SK-N-SH (cell line): ENCODE measurements at regions not wholly inside any gene's neighbourhood (a gene's known extent, or its start where the extent isn't known, plus 50 kb on each side); places are given as distances from the start of the nearest gene placed in this dataset.

Experiments used
- CTCF ChIA-PET: fragments of 300-600, 350-600 bp; formaldehyde crosslinking; extraction: SDS; loops from one replicate; lab custom pipeline; 2021; lab: Yijun Ruan, JAX
- POLR2A ChIA-PET: fragments of 350-600 bp; sonication (Branson Sonifier 250); formaldehyde crosslinking; extraction: SDS; loops from one replicate; lab custom pipeline; 2020; ENCODE audit warnings: antibody characterized with exemption, inconsistent platforms; lab: Yijun Ruan, JAX
- DNase-seq: peaks from one replicate; pipeline ENCODE4 v3.0.0; 2012
- H2AFZ ChIP-seq: fragments of 200-600 bp; sonication (generic); 2 replicates; pipeline ENCODE4 v1.8.1; 2016; ENCODE audit warnings: antibody characterized with exemption, mild to moderate bottlenecking, low read depth
- H3F3A ChIP-seq: fragments of 200-600 bp; sonication (generic); replicated peaks from 2 replicates; pipeline ENCODE3; 2016; ENCODE audit warnings: antibody characterized with exemption, mild to moderate bottlenecking; ENCODE audit not compliant: insufficient read depth
- H3K27ac ChIP-seq, 2 experiments: fragments of 200-500 bp in 1 of 2; fragments of 200-600 bp in 1 of 2; sonication (Bioruptor generic) in 1 of 2; sonication (generic), shearing (Covaris generic) in 1 of 2; 2 replicates each; pipeline versions ENCODE4 v1.5.1 to v1.6.1; 2014 to 2016; ENCODE audit warnings: low read depth in 2 of 2, inconsistent platforms in 1 of 2, low read length in 1 of 2, mild to moderate bottlenecking in 1 of 2, mixed read lengths in 1 of 2
- H3K27me3 ChIP-seq: fragments of 200-600 bp; sonication (generic), shearing (Covaris generic); 2 replicates; pipeline ENCODE4 v1.6.1; 2016; ENCODE audit warnings: mixed run types; ENCODE audit not compliant: insufficient read depth
- H3K36me3 ChIP-seq, 2 experiments: fragments of 200-500 bp in 1 of 2; fragments of 200-600 bp in 1 of 2; sonication (Bioruptor generic) in 1 of 2; sonication (generic) in 1 of 2; replicated peaks in 1 of 2; 2 replicates each; pipeline versions ENCODE3 to v1.5.1; 2014 to 2016; ENCODE audit warnings: low read length in 1 of 2, mild to moderate bottlenecking in 1 of 2; ENCODE audit not compliant: insufficient read depth in 2 of 2, control insufficient read depth in 1 of 2
- H3K4me1 ChIP-seq, 2 experiments: fragments of 200-500 bp in 1 of 2; fragments of 200-600 bp in 1 of 2; sonication (Bioruptor generic) in 1 of 2; sonication (generic), shearing (Covaris generic) in 1 of 2; 2 replicates each; pipeline versions ENCODE4 v1.5.1 to v1.6.1; 2014 to 2016; ENCODE audit warnings: low read depth in 1 of 2, low read length in 1 of 2, mixed run types in 1 of 2; ENCODE audit not compliant: insufficient read depth in 2 of 2, control insufficient read depth in 1 of 2
- H3K4me2 ChIP-seq: fragments of 200-600 bp; sonication (generic), shearing (Covaris generic); 2 replicates; pipeline ENCODE4 v1.6.1; 2017; ENCODE audit warnings: mixed run types
- H3K4me3 ChIP-seq, 2 experiments: fragments of 200-500 bp in 1 of 2; fragments of 200-600 bp in 1 of 2; sonication (Bioruptor generic) in 1 of 2; sonication (generic), shearing (Covaris generic) in 1 of 2; 2 replicates each; pipeline versions ENCODE4 v1.5.1 to v1.8.1; 2014 to 2016; ENCODE audit warnings: low read depth in 2 of 2, inconsistent platforms in 1 of 2, low read length in 1 of 2, mild to moderate bottlenecking in 1 of 2, mixed read lengths in 1 of 2, moderate library complexity in 1 of 2
- H3K79me2 ChIP-seq: fragments of 200-600 bp; sonication (generic); 2 replicates; pipeline ENCODE4 v1.8.1; 2017; ENCODE audit warnings: mild to moderate bottlenecking; ENCODE audit not compliant: insufficient read depth
- H3K9ac ChIP-seq: fragments of 200-600 bp; sonication (generic); 2 replicates; pipeline ENCODE4 v1.6.1; 2017; ENCODE audit warnings: mixed run types
- H3K9me2 ChIP-seq: fragments of 200-600 bp; sonication (generic); 2 replicates; pipeline ENCODE4 v1.6.1; 2017; ENCODE audit warnings: mixed run types
- H3K9me3 ChIP-seq: fragments of 200-600 bp; sonication (generic); 2 replicates; pipeline ENCODE4 v1.6.1; 2017; ENCODE audit warnings: mixed run types, mild to moderate bottlenecking, moderate library complexity
- H4K20me1 ChIP-seq: fragments of 200-600 bp; sonication (generic); 2 replicates; pipeline ENCODE4 v1.6.1; 2017; ENCODE audit warnings: mild to moderate bottlenecking, mixed run types; ENCODE audit not compliant: insufficient read depth
- CTCF ChIP-seq: fragments of 200-600 bp; sonication (generic); IDR thresholded peaks from 2 replicates; pipeline ENCODE4 v1.6.1; 2017; ENCODE audit warnings: antibody characterized with exemption, mild to moderate bottlenecking, moderate library complexity
- ELF1 ChIP-seq: IDR thresholded peaks from 2 replicates; pipeline ENCODE4 v1.4.0; 2012
- FOSL2 ChIP-seq: IDR thresholded peaks from 2 replicates; pipeline ENCODE4 v1.4.0; 2012; ENCODE audit warnings: low read depth, mild to moderate bottlenecking, moderate library complexity, borderline replicate concordance
- FOXM1 ChIP-seq: IDR thresholded peaks from 2 replicates; pipeline ENCODE4 v1.4.0; 2012; ENCODE audit warnings: low read depth, mild to moderate bottlenecking
- GABPA ChIP-seq: IDR thresholded peaks from 2 replicates; pipeline ENCODE4 v1.4.0; 2012; ENCODE audit warnings: low read depth, mild to moderate bottlenecking
- JUND ChIP-seq: IDR thresholded peaks from 2 replicates; pipeline ENCODE4 v1.4.0; 2012
- MAX ChIP-seq: IDR thresholded peaks from 2 replicates; pipeline ENCODE4 v1.4.0; 2012; ENCODE audit warnings: low read depth
- NFIC ChIP-seq: IDR thresholded peaks from 2 replicates; pipeline ENCODE4 v1.4.0; 2012; ENCODE audit warnings: borderline replicate concordance
- PBX3 ChIP-seq: IDR thresholded peaks from 2 replicates; pipeline ENCODE4; 2012
- POLR2AphosphoS5 ChIP-seq: IDR thresholded peaks from 2 replicates; pipeline ENCODE4 v1.6.1; 2012; ENCODE audit warnings: low read depth, low read length
- RCOR1 ChIP-seq: fragments of 150-350 bp; IDR thresholded peaks from 2 replicates; pipeline ENCODE4 v1.6.1; 2017; ENCODE audit warnings: antibody characterized with exemption, low read length
- RFX5 ChIP-seq: IDR thresholded peaks from 2 replicates; pipeline ENCODE4 v1.6.1; 2012; ENCODE audit warnings: mild to moderate bottlenecking, improper control_type of control experiment, low read length
- RXRA ChIP-seq: IDR thresholded peaks from 2 replicates; pipeline ENCODE4 v1.4.0; 2012; ENCODE audit warnings: low read depth, mild to moderate bottlenecking, borderline replicate concordance
- SMC3 ChIP-seq: IDR thresholded peaks from 2 replicates; pipeline ENCODE4 v1.6.1; 2012; ENCODE audit warnings: low read depth, low read length, improper control_type of control experiment
- TCF12 ChIP-seq: IDR thresholded peaks from 2 replicates; pipeline ENCODE4 v1.4.0; 2012
- TEAD4 ChIP-seq: IDR thresholded peaks from 2 replicates; pipeline ENCODE4 v1.4.0; 2012; ENCODE audit warnings: mild to moderate bottlenecking, borderline replicate concordance; ENCODE audit not compliant: insufficient read depth
- YY1 ChIP-seq: IDR thresholded peaks from 2 replicates; pipeline ENCODE4 v1.4.0; 2012; ENCODE audit warnings: low read depth, mild to moderate bottlenecking
- ZBTB33 ChIP-seq: IDR thresholded peaks from 2 replicates; pipeline ENCODE4 v1.4.0; 2012; ENCODE audit warnings: low read depth, borderline replicate concordance
- WGBS: methylation state at CpG from one replicate; pipeline ENCODE4 v1.1.6; 2017; ENCODE audit warnings: low lambda C conversion rate; 5-methylcytosine and 5-hydroxymethylcytosine counted together

GRCh38 chr7:68461430-68461829 lies 1136.8 kb upstream of the AUTS2 start:
- DNase-seq: no peak
- Histone ChIP-seq H3K9me2 (no peaks in the 10 kb centered on the region), H3K4me3 (no peak overlapping the region), H3F3A (peaks cover 7% of the 10 kb centered on the region), H3K4me1 (peaks cover 0 to 10% of the 10 kb centered on the region in 2 experiments; a peak in 1 of 4 replicates), H3K27me3 (no peaks in the 10 kb centered on the region), H3K27ac (peak overlapping the region in 1 of 2 experiments; percentile 76; a peak in 2 of 4 replicates), H3K9ac (peak overlapping the region; percentile 8; the same call in 1 of the 2 replicates), H4K20me1 (no peaks in the 10 kb centered on the region), H2AFZ (no peak overlapping the region), H3K4me2 (no peak overlapping the region), H3K36me3 (no peaks in the 10 kb centered on the region), H3K9me3 (no peaks in the 10 kb centered on the region), H3K79me2 (no peaks in the 10 kb centered on the region)
- TF ChIP-seq ELF1 (no peak), RCOR1 (no peak), POLR2AphosphoS5 (no peak), JUND (no peak; the same call in 1 of the 2 replicates)
- ChIA-PET POLR2A (no interaction called here), CTCF (interaction anchor here (1.0 kb wide), 1 partner anchor 285 kb away, joined by 3 read pairs; no protein-coding TSS in a partner anchor)
- WGBS: 2% methylated on average over 2 of the region's 2 CpGs

GRCh38 chr7:68470836-68471435 lies 1127.3 kb upstream of the AUTS2 start:
- TF ChIP-seq RXRA: no peak
- TF ChIP-seq SMC3: no peak
- no peak for TF ChIP-seq FOXM1
- Histone ChIP-seq H3K4me1 (no peaks in the 10 kb centered on the region), H3K4me2 (no peak overlapping the region), H2AFZ (no peak overlapping the region), H4K20me1 (no peaks in the 10 kb centered on the region), H3K4me3 (no peak overlapping the region), H3F3A (no peaks in the 10 kb centered on the region), H3K9me2 (no peaks in the 10 kb centered on the region), H3K27ac (no peak overlapping the region), H3K36me3 (no peaks in the 10 kb centered on the region), H3K9me3 (no peaks in the 10 kb centered on the region), H3K27me3 (no peaks in the 10 kb centered on the region), H3K79me2 (no peaks in the 10 kb centered on the region), H3K9ac (no peak overlapping the region)
- DNase-seq: no peak
- 58% methylated on average over 17 of the region's 17 CpGs for WGBS
- ChIA-PET CTCF (no interaction called here), POLR2A (no interaction called here)

GRCh38 chr7:68472688-68473087 lies 1125.6 kb upstream of the AUTS2 start:
- H3K4me3 ChIP-seq: no peak overlapping the region
- H3K36me3 ChIP-seq: no peaks in the 10 kb centered on the region
- DNase-seq: no peak
- H3K79me2 ChIP-seq: no peaks in the 10 kb centered on the region
- no peak for TF ChIP-seq RXRA
- no peak for TF ChIP-seq NFIC
- no peak for TF ChIP-seq TCF12
- no peak for TF ChIP-seq PBX3
- TF ChIP-seq MAX: no peak
- TF ChIP-seq POLR2AphosphoS5: no peak
- TF ChIP-seq RFX5: no peak
- no peak for TF ChIP-seq ZBTB33
- TF ChIP-seq TEAD4: no peak
- no peak for TF ChIP-seq GABPA
- no peak for TF ChIP-seq YY1
- no peak for TF ChIP-seq JUND
- no peak for TF ChIP-seq RCOR1
- TF ChIP-seq FOSL2: no peak
- no peak for TF ChIP-seq SMC3
- no peak for TF ChIP-seq CTCF
- TF ChIP-seq, all 33 proteins: peak for 0
- Histone ChIP-seq H3K9ac (no peak overlapping the region), H2AFZ (no peak overlapping the region), H3K4me1 (no peaks in the 10 kb centered on the region), H3K9me3 (no peaks in the 10 kb centered on the region), H3K27me3 (no peaks in the 10 kb centered on the region), H3K4me2 (no peak overlapping the region), H3F3A (no peaks in the 10 kb centered on the region), H3K9me2 (no peaks in the 10 kb centered on the region), H4K20me1 (no peaks in the 10 kb centered on the region), H3K27ac (no peak overlapping the region)
- POLR2A ChIA-PET: no interaction called here
- WGBS: 45% methylated on average over 5 of the region's 5 CpGs
- CTCF ChIA-PET: no interaction called here
